ENCODE measurements at regions not wholly inside any gene's neighbourhood (a gene's known extent, or its start where the extent isn't known, plus 50 kb on each side); places are given as distances from the start of the nearest gene placed in this dataset.

DNA sequence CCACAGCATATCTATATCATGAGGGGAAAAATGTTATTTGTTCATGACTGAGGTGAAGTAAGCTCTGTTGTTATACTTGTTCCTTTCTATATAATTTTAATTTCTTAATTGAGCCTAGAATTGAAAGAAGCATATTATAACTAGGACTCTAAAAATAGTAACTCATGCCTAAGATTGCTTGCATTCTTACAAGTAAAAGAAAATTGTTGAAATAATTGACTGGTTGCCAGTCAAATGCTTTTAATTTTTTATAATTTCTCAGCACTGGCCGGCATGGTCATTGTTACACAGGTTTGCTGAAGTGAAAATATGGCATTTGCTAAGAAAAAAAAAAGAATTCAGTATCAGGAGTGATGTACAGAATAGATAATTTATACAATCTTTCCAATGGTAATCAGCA, 104.8 kb downstream of the GASK1B start (continued):
- no peak for TF ChIP-seq SREBF1 (IDR thresholded peaks at IDR 0.05; ENCODE audit: low read length)
- no peak for TF ChIP-seq SMARCA5 (IDR thresholded peaks at IDR 0.05)

DNA sequence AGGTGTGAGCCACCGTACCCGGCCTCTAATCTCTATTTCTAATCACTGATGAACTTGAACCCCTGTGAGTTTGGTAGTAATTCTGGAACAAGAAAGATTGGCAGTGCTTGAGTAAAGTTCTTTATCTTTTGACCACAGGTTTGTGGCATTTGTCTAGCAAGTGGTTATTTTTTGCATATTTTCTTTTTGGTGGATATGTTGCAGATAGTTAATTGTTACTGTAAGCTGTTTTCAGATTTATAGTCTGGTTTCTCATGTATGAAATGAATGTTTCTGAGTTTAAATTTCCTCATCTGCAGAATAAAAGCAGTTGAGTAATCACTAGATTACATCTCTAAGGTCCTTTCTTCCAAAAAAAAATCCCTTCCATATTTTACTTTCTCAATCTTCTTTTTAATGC, 105.2 kb downstream of the GASK1B start:
- no peak for FAIRE-seq
- no peaks in the 10 kb centered on the region for H3K9me3 ChIP-seq (replicated peaks; ENCODE audit: control insufficient read depth, insufficient read depth, low read length)
- ChIA-PET CTCF (interaction anchor here (0.7 kb wide), 1 partner anchor 102 kb away, joined by 4 read pairs; no protein-coding TSS in a partner anchor), POLR2A (no interaction called here), SMC1A (ENCODE audit: uncharacterized antibody, unreplicated experiment) (no interaction called here), RAD21 (ENCODE audit: unreplicated experiment) (no interaction called here)
- H3K4me1 ChIP-seq (ENCODE audit: control insufficient read depth, insufficient read depth, low read length), result no peaks in the 10 kb centered on the region
- 67% methylated on average over 2 of the region's 2 CpGs for WGBS (ENCODE audit: insufficient coverage, insufficient replicate concordance, low lambda C conversion rate, missing lambda C conversion rate)
- no peak for ATAC-seq
- no peak overlapping the region for H3K27ac ChIP-seq (ENCODE audit: control insufficient read depth, insufficient read depth)
- BruUV-seq (replicated peaks), result no TSS peak
- no peak overlapping the region for H3K4me2 ChIP-seq (ENCODE audit: control insufficient read depth, insufficient read depth)
- H3K9ac ChIP-seq (ENCODE audit: control insufficient read depth, insufficient read depth, low read length), result no peak overlapping the region
- H3K36me3 ChIP-seq (ENCODE audit: control insufficient read depth in 2 of 2, insufficient read depth in 2 of 2, low read length in 1 of 2), result no peaks in the 10 kb centered on the region
- H3K27me3 ChIP-seq (replicated peaks in 1 of 2; ENCODE audit: control insufficient read depth in 2 of 2, insufficient read depth in 2 of 2, low read length in 1 of 2), result no peaks in the 10 kb centered on the region
- intact Hi-C loops (cut with micrococcal nuclease; ENCODE audit: unreplicated experiment), result no loop called here
- no peaks in the 10 kb centered on the region for H3K79me2 ChIP-seq (ENCODE audit: control insufficient read depth, insufficient read depth, low read length)
- in situ Hi-C loops (cut with MboI), result no loop called here
- H3K4me3 ChIP-seq, result no peak overlapping the region
- H2AFZ ChIP-seq (ENCODE audit: control insufficient read depth, low read depth, low read length), result no peak overlapping the region
- TF ChIP-seq ZBTB11 (CRISPR knock-in tag; IDR thresholded peaks at IDR 0.05) (no peak), NBN (IDR thresholded peaks at IDR 0.05) (no peak), MXI1 (IDR thresholded peaks at IDR 0.05; ENCODE audit: low read depth, low read length) (no peak), ZBED1 (IDR thresholded peaks at IDR 0.05; ENCODE audit: borderline replicate concordance) (no peak), NKRF (conservative IDR thresholded peaks at IDR 0.05) (no peak), CHD2 (IDR thresholded peaks at IDR 0.05; ENCODE audit: borderline replicate concordance, low read depth, low read length) (no peak), HDAC2 (IDR thresholded peaks at IDR 0.05) (no peak), POLR2AphosphoS2 (IDR thresholded peaks at IDR 0.05; ENCODE audit: low read depth, low read length) (no peak), ASH2L (IDR thresholded peaks at IDR 0.05; ENCODE audit: borderline replicate concordance, low read depth) (no peak), YY1 (IDR thresholded peaks at IDR 0.05; ENCODE audit: low read depth, low read length) (no peak), SMAD5 (IDR thresholded peaks at IDR 0.05; ENCODE audit: low read depth) (no peak), KAT2A (conservative IDR thresholded peaks at IDR 0.05; ENCODE audit: control insufficient read depth, low read depth, low read length) (no peak), HDGF (IDR thresholded peaks at IDR 0.05) (no peak), ATF3 (IDR thresholded peaks at IDR 0.05; ENCODE audit: borderline replicate concordance, extremely low read depth, low read depth, low read length) (no peak), TBL1XR1 (IDR thresholded peaks at IDR 0.05; ENCODE audit: low read depth, low read length) (no peak)
- DNase-seq (ENCODE audit: low read depth, low spot score), result no peak
- no peaks in the 10 kb centered on the region for H4K20me1 ChIP-seq (ENCODE audit: control insufficient read depth, insufficient read depth)
